Germinal center (tissue), 1 donor: ENCODE measurements at regions not wholly inside any gene's neighbourhood (a gene's known extent, or its start where the extent isn't known, plus 50 kb on each side); places are given as distances from the start of the nearest gene placed in this dataset.

ENCODE experiments used
- DNase-seq: peaks from one replicate; pipeline ENCODE4 v3.0.0; 2012; ENCODE audit warnings: mixed read lengths, low spot score

GRCh38 chr22:22094514-22094913 lies 111.9 kb upstream of the TOP3B start:
- no peak for DNase-seq

- no peak for DNase-seq
These were observed 111.2 kb upstream of the TOP3B start for GRCh38 chr22:22093743-22094142.

GRCh38 chr22:22092974-22093373 lies 110.4 kb upstream of the TOP3B start:
- no peak for DNase-seq

- no peak for DNase-seq
These were observed 109.5 kb upstream of the TOP3B start for GRCh38 chr22:22092101-22092500.

GRCh38 chr22:22091400-22091878 lies 108.9 kb upstream of the TOP3B start:
- no peak for DNase-seq

GRCh38 chr22:22090650-22091399 lies 108.2 kb upstream of the TOP3B start:
- DNase-seq = no peak

GRCh38 chr22:22089459-22090308 lies 107.1 kb upstream of the TOP3B start:
- no peak for DNase-seq

GRCh38 chr22:22088658-22089458 lies 106.3 kb upstream of the TOP3B start:
- DNase-seq = no peak

GRCh38 chr22:22087854-22088657 lies 105.5 kb upstream of the TOP3B start:
- no peak for DNase-seq

- no peak for DNase-seq
These were observed 104.0 kb upstream of the TOP3B start for GRCh38 chr22:22086501-22087158.

- no peak for DNase-seq
These were observed 103.3 kb upstream of the TOP3B start for GRCh38 chr22:22085702-22086500.

GRCh38 chr22:22084089-22084711 lies 101.6 kb upstream of the TOP3B start:
- DNase-seq = no peak

GRCh38 chr22:22082960-22083359 lies 100.4 kb upstream of the TOP3B start:
- no peak for DNase-seq

GRCh38 chr22:22082229-22082835 lies 99.7 kb upstream of the TOP3B start:
- DNase-seq = no peak

- DNase-seq = no peak
These were observed 97.7 kb upstream of the TOP3B start for GRCh38 chr22:22080270-22080669.

- DNase-seq = no peak
These were observed 97.0 kb upstream of the TOP3B start for GRCh38 chr22:22079404-22080148.

- no peak for DNase-seq
These were observed 95.7 kb upstream of the TOP3B start for GRCh38 chr22:22078329-22078728.

GRCh38 chr22:22076932-22077703 lies 94.5 kb upstream of the TOP3B start:
- DNase-seq = no peak
